Stimulated activated CD4-positive, alpha-beta T cell treated with anti-CD3 and anti-CD28 coated beads, Interleukin-4, amount 100 ng/mL, for 4 hours (primary cell): ENCODE measurements at regions not wholly inside any gene's neighbourhood (a gene's known extent, or its start where the extent isn't known, plus 50 kb on each side); places are given as distances from the start of the nearest gene placed in this dataset.
"Not testable (repeated sequence)": the region's sequence is repeated elsewhere in the genome, so short reads cannot be mapped to it uniquely, and the experiment has no call there.

Experiments used
- DNase-seq, 2 experiments: peaks; one replicate each; pipeline ENCODE4 v3.0.0-alpha.2; 2020

DNA sequence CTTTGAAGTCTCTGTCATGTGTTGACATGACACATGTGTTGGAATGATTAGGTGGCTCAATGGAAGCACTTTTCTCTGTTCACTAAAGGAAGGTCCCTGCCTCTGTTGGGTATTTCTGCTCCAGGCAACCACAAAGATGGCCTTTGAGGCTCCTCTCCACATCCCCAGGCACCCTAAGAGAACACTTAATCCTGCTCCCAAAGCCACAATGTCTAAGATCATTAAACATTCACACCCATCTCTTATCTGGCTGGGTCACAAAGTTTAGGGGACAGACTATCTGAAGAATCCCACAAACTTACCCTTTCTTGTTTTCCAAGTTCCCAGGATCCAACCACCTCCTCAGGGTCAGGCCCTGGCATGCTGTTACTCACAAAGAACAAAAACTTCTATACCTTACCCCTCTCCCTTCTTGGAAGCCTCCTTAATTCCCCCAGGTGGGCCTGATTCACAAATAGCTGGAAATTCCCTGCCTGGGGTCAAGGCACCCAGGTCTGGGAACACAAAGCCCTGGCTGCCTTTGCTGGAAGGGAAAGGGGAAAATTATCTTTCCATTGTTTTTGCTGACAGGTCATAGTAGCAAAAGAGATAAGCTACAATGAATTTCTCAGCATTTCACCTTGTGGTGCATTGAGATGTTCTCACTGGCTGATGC lies 333.7 kb downstream of the PCNX1 start:
- no peak for DNase-seq

DNA sequence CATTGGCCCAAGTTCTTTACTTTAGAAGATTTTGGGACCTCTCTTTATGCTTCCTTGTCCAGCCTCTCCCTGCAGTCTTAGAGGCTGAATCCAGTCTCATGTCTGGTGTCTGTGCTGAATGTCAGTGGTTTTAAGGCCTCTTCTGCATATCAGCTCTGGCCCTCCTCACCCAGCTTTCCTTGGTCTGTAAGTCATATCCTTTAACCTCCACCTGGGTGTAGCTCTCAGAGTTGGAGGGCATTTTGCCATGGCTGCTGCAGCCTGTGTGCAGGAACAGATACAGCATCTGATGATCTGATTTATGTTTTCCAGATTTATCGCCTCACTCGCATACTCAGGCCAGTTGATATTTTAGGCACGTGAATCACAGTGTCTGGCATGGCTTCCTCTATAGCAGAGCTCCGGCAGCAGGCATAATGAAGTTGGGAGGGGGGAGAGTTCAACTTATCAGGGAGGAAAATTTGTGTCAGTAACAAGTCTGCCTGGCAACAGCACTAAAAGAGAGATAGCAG lies 335.0 kb downstream of the PCNX1 start:
- no peak for DNase-seq

DNA sequence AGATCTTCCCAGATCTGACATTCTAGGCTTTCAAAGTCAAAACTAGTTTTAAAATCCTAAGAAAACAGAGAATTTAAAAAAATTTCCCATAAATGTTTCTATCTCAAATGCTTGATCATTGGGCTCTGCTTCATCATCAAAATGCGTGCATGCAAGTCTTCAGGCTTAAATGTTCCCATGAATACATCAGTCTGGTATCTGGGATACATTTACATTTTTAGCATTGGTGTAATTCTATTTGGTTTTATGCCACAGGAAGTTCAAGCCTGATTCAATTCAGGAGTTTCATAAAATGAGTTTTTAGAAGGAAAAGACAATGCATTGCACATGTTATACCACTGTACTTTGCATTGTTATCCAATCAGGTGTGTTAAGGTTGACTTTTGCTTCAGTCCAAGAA lies 336.4 kb downstream of the PCNX1 start:
- DNase-seq = no peak

DNA sequence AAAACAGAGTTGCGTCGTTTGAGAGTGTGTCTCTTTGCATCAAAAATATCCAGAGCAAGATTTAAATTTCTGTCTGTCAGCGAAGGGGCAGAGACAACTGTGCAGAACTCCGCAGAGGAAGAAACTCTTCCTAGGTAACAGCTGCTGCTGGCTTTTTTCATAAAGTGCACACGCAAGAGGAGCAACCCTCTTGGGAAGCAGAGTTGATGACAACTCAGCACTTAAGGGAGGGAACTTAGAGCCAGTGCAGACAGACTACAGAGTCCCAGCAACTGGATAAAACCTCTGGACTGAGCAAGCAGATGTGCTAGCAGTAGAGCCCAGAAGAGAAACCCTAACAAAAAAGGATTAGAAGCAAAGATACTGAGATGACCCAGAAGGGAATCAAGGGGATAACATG lies 337.1 kb downstream of the PCNX1 start:
- no peak for DNase-seq

DNA sequence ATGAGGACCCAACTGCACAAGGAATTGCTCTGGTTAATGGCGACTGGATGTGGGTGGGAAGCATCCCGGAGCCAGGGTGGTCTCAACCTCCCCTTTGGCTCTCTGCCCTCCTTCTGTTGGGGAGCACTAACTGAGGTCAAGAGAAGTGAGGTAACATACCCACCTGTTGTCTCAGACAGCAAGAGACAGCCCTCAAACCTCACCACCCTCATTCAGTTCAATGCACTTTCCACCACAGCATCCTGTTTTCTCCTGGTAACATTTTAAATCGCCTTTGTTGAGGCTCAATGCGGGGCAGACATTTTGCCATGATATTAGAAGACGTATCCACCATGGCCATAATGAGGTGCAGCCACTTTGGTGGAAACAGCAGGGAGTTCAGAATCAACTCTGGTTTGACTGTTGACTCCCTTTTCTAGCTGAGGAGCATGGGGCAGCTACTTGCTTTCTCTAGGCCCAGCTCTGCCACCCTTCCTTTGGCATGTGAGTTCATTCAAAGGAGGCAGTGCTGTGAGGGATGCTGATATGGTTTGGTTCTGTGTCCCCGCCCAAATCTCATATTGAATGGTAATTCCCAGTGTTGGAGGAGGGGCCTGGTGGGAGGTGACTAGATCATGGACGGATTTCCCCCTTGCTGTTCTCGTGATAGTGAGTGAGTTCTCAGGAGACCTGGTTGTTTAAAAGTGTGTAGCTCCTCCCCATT lies 338.6 kb downstream of the PCNX1 start:
- DNase-seq = no peak

DNA sequence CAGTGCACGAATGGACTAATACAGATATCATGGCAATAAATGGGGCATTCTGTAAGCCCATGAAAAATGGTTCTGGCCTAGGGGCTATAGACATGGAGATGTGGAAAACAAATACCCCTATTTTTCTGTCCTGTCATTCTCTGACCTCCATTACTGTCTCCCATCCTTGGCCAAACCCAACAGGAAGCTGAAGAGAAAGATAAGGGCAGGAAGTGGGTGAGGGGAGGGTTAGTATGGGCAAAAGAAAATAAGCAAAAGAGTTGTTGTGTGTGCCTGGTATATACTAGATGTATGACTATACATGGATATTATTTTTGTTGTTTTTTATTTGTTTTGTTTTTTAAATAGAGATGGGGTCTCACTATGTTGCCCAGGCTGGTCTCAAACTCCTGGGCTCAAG lies 339.3 kb downstream of the PCNX1 start:
- no peak for DNase-seq

DNA sequence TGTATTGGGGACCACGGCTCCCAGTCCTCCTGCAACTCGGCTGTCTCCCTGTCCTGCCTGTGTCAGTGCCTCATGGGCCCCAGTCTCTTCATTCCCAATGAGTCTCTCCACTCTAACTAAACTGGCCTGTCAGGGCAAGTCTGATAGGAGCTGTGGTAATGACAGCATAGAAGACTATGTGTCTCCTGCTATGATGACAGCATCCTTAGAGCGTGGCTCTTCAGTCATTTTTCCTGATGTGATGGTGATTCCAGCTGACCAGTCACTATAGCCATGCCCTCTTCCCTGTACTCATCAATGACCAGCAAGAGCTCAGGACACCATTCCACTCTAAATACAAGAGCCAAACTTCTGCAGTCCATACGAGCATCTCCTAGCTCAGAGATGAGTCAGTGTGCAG lies 339.8 kb downstream of the PCNX1 start:
- DNase-seq = no peak

DNA sequence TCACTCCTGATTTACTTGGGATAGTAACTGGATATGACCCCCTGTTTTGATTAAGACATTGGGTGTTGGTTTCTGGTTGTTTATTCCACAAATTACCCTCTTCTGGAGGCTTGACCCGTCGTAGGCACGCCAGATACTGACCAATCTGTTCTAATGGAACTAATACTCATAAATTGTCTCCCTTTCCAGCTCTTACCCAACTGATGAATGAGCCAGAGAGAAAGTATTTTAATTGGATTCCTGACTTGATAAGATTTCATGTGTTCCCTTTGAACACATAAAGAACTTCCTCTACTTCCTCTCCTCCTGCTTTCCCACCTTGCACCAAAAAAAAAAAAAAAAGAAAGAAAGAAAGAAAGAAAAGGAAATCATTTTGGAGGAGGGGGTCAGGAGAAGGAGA lies 340.9 kb downstream of the PCNX1 start:
- no peak for DNase-seq

DNA sequence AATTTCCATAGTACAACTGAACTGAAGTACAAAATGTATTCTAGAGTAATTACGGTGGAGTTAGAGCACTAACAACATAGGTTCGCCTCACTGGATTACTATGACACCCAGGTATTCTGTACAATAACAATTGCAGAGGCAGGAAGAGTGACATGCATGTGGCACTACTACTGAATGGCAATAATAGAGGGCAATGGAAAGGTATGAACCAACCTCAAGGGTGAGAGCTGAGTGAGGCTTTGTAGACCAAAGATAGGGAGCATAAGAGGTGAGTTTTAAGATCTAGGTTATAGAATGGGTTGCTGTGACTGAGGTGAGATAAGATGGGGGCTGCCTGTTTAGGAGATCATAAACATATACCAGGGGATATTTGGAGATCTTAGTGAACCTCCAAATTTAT lies 343.1 kb downstream of the PCNX1 start:
- no peak for DNase-seq

DNA sequence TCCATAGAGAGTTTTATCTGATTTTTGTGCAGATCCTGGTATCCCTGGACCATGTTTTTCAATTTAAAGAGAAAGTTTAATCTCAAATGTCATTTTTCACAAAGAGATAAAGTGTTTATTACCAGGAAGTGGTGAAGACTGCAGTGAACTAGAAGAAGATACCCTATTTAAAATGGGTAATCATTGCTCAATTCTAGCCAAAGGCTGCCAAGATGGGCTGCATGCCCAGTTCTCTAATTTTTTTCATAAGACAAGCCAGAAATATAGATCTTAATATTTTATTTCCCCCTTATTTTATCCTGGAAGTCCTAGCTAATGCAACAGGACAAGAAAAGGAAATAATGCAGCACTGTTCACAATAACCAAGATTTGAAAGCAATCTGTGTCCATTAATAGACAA lies 343.5 kb downstream of the PCNX1 start:
- DNase-seq = no peak

DNA sequence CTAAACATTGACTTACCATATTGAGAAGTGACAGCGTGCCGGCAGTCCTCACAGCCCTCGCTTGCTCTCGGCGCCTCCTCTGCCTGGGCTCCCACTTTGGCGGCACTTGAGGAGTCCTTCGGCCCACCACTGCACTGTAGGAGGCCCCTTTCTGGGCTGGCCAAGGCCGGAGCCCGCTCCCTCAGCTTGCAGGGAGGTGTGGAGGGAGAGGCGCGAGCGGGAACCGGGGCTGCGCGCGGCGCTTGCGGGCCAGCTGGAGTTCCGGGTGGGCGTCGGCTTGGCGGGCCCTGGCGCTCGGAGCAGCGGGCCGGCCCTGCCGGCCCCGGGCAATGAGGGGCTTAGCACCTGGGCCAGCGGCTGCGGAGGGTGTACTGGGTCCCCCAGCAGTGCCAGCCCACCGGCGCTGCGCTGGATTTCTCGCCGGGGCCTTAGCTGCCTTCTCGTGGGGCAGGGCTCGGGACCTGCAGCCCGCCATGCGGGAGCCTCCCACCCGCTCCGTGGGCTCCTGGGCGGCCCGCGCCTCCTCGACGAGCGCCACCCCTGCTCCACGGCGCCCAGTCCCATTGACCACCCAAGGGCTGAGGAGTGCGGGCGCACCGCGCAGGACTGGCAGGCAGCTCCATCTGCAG lies 346.9 kb downstream of the PCNX1 start:
- DNase-seq = not testable (repeated sequence)

DNA sequence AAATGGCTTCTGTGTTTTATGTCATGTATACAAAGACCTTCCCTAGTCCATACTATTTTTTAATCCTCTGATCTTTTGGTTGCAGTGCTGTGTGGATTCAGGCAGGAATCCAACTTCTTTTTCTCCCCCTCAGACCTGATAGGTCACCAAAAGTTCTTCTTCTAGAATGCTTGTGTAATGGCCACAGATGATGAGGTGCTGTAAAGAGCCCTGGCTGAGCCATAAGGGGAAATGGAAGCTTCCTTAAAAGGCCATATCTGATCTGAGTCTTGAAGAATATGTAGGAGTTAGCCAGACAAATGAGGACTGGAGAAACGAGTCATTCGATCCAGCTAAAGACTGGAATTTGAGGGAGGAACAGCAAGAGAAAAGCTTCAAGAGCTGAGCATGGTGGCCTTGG lies 353.9 kb downstream of the PCNX1 start:
- no peak for DNase-seq

DNA sequence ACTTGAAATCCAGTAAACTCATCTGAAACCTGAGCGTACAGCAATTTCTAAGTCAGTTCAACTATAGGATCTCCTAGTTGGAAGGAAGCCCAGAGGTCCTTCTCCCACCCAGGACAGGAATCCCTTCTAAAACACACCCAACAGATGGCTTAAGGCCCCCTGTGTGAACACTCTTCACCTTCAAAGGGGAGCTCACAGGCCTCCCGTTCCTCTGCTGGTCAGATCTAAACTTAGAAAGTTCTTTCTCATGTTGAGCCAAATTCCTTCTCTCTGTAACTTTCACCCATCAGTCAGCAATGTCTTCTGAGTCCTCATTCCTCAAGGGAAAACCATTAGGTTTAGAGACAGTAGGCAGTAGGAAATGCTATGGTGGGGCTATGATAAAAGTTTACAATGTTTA lies 355.2 kb downstream of the PCNX1 start:
- no peak for DNase-seq

DNA sequence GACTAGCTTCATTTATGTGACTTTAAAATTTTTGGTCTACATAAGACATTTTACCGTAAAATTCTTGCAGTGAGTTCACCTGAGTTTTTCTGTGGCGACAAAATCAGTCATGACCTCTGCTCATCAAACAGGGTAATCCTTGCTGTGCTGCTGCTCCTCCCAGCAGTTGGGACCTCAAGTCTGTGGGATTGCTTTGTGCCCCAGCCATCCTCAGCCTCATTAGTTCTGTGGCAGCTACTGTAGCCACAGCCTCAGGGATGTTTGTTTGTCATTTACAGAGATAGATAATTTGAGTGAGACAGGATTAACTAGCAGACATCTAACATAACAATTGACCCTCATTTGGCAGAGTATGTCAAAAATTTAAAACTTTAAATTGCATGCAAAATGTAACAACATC lies 357.0 kb downstream of the PCNX1 start:
- no peak for DNase-seq

DNA sequence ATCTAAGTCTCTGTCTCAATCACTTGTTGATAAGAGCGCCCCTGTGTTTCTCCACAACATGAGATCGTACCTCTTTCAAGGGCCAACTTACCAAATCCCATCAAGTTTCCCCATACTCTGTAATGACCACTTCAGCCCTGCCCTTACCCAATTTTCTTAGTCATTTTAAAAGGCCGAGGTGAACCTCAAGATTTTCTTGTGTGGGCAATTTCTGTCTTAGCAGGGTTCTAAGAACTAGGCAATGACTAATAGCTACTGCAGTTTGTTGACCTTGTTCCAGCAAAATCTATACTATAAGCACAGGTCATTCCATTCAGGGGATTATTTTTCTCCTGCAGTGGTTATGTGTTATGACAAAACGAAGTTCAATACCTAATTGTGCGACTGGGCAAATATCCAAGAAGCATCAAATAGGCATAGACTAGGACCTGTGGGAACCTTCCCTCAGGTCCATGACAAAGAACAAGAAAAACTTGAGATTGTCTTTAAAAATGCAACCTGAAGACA lies 359.8 kb downstream of the PCNX1 start:
- DNase-seq = no peak

DNA sequence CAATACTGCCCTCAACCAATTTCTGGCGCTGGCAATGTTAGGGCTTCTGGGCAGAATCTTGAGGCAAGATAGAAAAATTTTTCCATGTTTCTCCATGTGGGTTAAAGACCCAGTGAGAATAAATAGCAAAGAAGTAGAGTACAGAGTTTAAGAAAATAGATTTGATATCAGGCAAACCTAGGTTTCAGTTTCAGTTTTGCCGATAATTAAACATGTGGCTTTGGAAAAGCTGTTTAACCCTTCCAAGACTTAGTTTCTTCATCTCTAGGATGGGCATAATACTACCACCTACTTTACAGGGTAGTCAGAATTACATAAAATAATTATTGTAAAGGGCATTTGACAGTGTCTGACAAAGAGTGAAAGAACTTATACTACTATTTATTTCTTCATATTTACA lies 360.4 kb downstream of the PCNX1 start:
- DNase-seq = no peak

DNA sequence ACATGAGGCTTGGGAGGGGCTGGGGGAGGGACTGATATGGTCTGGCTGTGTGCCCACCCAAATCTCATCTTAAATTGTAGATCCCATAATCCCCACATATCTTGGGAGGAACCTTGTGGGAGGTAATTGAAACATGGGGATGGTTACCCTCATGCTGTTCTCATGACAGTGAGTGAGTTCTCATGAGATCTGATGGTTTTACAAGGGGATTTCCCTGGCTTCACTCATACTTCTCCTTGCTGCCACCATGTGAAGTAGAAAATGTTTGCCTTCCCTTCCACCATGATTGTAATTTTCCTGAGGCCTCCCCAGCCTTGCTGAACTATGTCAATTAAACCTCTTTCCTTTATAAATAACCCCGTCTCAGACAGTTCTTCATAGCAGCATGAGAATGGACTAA lies 362.9 kb downstream of the PCNX1 start:
- DNase-seq = no peak

DNA sequence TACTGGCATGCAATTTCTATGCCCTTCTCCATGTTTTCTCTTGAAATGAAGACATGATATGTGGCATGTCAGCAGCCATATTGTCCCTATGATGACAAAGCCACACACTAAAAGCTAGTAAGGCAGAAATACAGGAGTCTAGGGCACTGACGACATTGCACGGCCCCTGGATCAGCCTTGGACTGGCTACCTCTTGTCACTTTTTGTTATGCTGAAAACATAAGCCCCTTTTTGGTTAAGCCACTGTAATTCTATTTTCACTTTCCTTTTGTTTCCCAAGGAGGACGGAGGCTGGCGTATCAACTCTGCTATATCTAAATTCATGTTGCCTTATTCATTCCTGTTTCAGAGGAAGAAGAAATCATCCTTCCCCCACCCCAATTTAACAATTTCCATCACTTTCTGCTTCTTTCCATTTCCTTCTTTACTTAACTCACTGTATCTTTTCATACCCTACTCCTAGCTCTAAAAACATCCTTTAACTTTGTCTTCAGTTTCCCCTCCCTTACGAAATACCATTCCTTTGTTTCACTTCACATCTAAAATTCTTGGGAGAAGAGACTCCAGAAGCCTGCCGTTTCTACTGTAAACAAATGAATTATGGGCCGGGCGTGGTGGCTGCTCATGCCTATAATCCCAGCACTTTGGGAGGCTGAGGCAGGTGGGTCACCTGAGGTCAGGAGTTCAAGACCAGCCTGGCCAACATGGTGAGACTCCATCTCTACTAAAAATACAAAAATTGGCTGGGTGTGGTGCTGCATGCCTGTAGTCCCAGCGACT lies 364.1 kb downstream of the PCNX1 start:
- DNase-seq = no peak

DNA sequence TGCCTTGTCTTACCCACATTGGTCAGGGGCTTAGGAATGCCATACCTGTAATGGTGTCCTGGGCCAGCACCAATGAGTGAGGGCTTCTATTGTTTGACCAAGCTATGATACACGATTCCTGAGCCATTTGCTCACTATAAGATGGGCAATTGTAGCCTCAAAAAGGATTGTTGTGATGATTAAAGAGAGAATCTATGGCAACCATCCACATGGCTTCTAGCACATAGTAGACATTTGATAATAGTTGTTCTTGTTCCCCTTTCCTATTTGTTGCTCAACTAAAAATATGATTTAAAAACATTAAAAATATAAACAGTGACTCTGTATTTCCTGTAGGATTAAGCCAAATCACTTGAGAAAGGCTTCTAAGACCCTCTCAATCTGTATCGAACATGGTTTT lies 366.1 kb downstream of the PCNX1 start:
- no peak for DNase-seq

DNA sequence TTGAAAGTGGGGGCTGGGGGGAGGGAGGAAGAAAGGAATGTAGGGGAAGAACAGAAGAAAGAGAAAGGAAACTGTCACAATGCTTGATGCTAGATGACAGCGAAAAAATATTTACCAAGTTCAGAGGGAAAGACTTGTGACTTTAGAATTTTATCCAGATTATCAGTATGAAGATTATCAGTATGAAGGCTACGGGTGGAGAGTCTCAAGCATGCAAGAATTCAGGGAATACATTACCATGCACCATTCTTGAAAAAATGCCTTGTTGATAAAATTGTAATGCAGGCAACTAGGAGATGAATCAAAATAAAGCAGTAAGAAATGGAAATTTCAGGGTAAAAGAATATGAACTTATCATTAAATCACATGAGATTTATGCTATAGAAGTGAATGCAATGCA lies 376.8 kb downstream of the PCNX1 start:
- DNase-seq = no peak

DNA sequence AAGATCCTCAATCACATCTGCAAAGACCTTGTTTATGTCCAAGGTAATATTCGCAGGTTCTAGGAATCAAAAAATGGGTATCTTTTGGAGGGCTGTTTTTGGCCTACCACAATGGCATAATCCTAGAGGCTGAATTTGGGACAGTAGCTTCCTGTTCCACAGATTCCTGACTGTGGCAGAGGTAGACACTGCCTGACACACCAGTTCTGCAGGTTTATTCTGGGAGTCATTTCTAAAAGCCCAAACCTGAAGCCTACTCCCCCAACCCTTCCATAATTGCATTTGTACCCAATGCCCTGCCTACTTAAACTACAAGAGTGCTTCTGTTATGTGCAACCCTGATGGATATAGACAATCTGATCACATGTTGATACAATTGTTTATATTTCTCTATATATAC lies 378.9 kb downstream of the PCNX1 start:
- DNase-seq = no peak

DNA sequence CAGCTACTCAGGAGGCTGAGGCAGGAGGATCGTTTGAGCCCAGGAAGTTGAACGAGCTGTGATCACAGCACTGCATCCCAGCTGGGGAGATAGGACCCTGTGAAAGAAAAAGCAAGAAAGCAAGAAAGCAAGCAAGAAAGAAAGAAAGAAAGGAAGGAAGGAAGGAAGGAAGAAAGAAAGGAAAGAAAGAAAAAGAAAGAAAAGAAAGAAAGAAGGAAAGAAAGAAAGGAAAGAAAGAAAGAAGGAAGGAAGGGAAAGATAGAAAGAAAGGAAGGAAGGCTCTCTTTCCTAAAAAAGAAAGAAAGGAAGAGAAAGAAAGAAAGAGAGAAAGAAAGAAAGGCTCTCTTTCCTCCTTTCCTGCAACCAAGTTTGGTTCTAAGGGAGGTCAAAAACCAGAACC lies 380.3 kb downstream of the PCNX1 start:
- DNase-seq = no peak

DNA sequence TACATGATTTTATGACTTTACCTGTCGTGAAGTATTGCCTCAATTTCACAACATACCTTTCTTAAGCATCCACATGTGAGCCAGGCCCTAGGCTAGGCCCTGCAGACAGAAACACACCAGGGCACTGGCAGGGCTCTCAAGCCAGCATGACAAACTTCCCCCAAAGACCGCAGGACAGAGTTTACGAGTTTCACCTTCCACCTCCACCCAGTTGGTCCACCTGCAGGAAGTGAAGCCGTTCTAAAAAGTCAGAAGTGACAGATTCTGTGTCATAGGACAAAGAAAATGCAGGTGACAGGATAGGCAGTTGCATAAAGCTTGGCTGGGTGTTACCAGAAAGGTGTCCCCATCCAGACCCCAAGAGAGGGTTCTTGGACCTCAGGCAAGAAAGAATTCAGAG lies 382.3 kb downstream of the PCNX1 start:
- no peak for DNase-seq
